A673 (cell line): ENCODE measurements at regions not wholly inside any gene's neighbourhood (a gene's known extent, or its start where the extent isn't known, plus 50 kb on each side); places are given as distances from the start of the nearest gene placed in this dataset.

ENCODE experiments used
- BruUV-seq: library from RNA; stranded (reverse); fragments of 400-500 nt; replicated peaks from 2 replicates; lab custom pipeline; 2021; lab: Mats Ljungman, UMichigan
- CTCF ChIA-PET: fragments of 300-600 bp; sonication (Branson Sonifier 250); formaldehyde crosslinking; loops from one replicate; lab custom pipeline; 2022; ENCODE audit warnings: antibody characterized with exemption; lab: Charles Lee
- POLR2A ChIA-PET: fragments of 300-600 bp; sonication (Branson Sonifier 250); formaldehyde crosslinking; loops from one replicate; lab custom pipeline; 2022; ENCODE audit warnings: antibody characterized with exemption; ENCODE audit not compliant: low non-redundant PET; lab: Charles Lee
- DNase-seq: peaks from one replicate; pipeline ENCODE4 v3.0.0-alpha.2; 2015; ENCODE audit warnings: low spot score
- H3K27ac ChIP-seq: fragments of 200-600 bp; sonication (generic); 2 replicates; pipeline ENCODE4 v1.5.1; 2016; ENCODE audit warnings: mixed run types, low read depth, mild to moderate bottlenecking, mixed read lengths, antibody characterized with exemption, low read length; ENCODE audit not compliant: poor library complexity, severe bottlenecking
- H3K27me3 ChIP-seq: fragments of 200-600 bp; sonication (generic); replicated peaks from 2 replicates; pipeline ENCODE4 v1.6.1; 2017; ENCODE audit warnings: mixed run types, low read depth, mild to moderate bottlenecking, mixed read lengths, antibody characterized with exemption, low read length; ENCODE audit not compliant: insufficient read depth, poor library complexity
- H3K36me3 ChIP-seq: fragments of 200-600 bp; sonication (generic); 2 replicates; pipeline ENCODE4 v1.6.1; 2016; ENCODE audit warnings: mixed run types, mild to moderate bottlenecking, mixed read lengths, antibody characterized with exemption, low read length; ENCODE audit not compliant: insufficient read depth, poor library complexity, severe bottlenecking
- H3K4me1 ChIP-seq: fragments of 200-600 bp; sonication (generic); 2 replicates; pipeline ENCODE4 v1.6.1; 2017; ENCODE audit warnings: mixed run types, mild to moderate bottlenecking, mixed read lengths, antibody characterized with exemption, low read length; ENCODE audit not compliant: insufficient read depth, poor library complexity, severe bottlenecking
- H3K4me3 ChIP-seq: fragments of 200-600 bp; sonication (generic); 2 replicates; pipeline ENCODE4 v1.5.1; 2016; ENCODE audit warnings: low read depth, mixed run types, mild to moderate bottlenecking, mixed read lengths, low read length; ENCODE audit not compliant: poor library complexity, severe bottlenecking
- H3K9me3 ChIP-seq: fragments of 200-600 bp; sonication (generic); 2 replicates; pipeline ENCODE4 v1.6.1; 2016; ENCODE audit warnings: mixed run types, low read depth, mild to moderate bottlenecking, mixed read lengths, antibody characterized with exemption, low read length; ENCODE audit not compliant: poor library complexity, severe bottlenecking
- CTCF ChIP-seq: fragments of 300-800, 200-600 bp; sonication (generic); conservative IDR thresholded peaks from 2 replicates; pipeline ENCODE4 v1.5.1; 2017; ENCODE audit warnings: low read depth, mild to moderate bottlenecking, antibody characterized with exemption, low read length, moderate library complexity, mixed read lengths
- EZH2 ChIP-seq: fragments of 200-600 bp; sonication (generic); IDR thresholded peaks from 2 replicates; pipeline ENCODE4 v1.6.1; 2017; ENCODE audit warnings: borderline replicate concordance, low read depth, mild to moderate bottlenecking, mixed read lengths, antibody characterized with exemption, low read length; ENCODE audit not compliant: poor library complexity, severe bottlenecking
- intact Hi-C: fragments of 100-400 bp; cut with micrococcal nuclease; formaldehyde crosslinking; loops from one replicate; pipeline ENCODE4 v1.10.0; 2022; ENCODE audit not compliant: unreplicated experiment

GRCh38 chr4:171025343-171025742 lies 787.9 kb upstream of the GALNTL6 start:
- intact Hi-C loops: no loop called here
- Histone ChIP-seq H3K4me1 (no peaks in the 10 kb centered on the region), H3K9me3 (no peaks in the 10 kb centered on the region), H3K27me3 (no peaks in the 10 kb centered on the region), H3K27ac (no peak overlapping the region), H3K36me3 (no peaks in the 10 kb centered on the region), H3K4me3 (no peak overlapping the region)
- BruUV-seq: no TSS peak
- ChIA-PET CTCF (no interaction called here), POLR2A (no interaction called here)
- DNase-seq: no peak
- TF ChIP-seq CTCF (no peak), EZH2 (no peak)

DNA sequence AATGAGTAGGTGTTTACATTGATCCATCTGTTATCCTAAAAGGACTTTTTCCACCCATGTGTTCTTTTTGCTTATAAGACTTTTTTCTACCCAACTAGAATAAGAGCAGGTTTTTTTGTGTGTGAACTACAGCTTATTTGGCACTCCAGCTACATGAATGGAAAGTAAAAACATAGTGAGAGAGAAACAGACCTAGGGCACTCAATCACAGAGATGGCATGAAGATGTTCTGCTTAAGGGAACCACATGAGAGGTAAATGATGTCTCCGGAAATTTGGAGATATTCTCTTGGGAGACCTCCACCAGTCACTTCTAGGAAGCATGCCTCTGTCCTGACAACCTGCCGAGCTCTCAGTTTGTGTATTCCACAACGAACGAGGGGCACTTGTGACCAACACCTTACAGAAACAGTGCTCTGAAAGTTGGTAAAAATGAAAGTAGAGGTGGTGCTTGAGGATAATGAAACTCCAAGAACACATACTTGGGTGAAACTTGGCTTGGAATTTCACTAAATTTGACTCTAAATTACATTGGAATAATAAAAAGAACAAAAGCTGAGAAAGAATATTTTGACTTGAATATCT lies 788.4 kb upstream of the GALNTL6 start:
- Histone ChIP-seq H3K27me3 (no peaks in the 10 kb centered on the region), H3K4me3 (no peak overlapping the region), H3K36me3 (no peaks in the 10 kb centered on the region), H3K27ac (no peak overlapping the region), H3K9me3 (no peaks in the 10 kb centered on the region), H3K4me1 (no peaks in the 10 kb centered on the region)
- POLR2A ChIA-PET: no interaction called here
- CTCF ChIA-PET: no interaction called here
- BruUV-seq: no TSS peak
- intact Hi-C loops: no loop called here
- TF ChIP-seq EZH2: no peak
- TF ChIP-seq CTCF: no peak
- no peak for DNase-seq

- CTCF ChIA-PET: no interaction called here
- Histone ChIP-seq H3K4me3 (no peak overlapping the region), H3K9me3 (no peaks in the 10 kb centered on the region), H3K27me3 (no peaks in the 10 kb centered on the region), H3K27ac (no peak overlapping the region), H3K4me1 (no peaks in the 10 kb centered on the region), H3K36me3 (no peaks in the 10 kb centered on the region)
- POLR2A ChIA-PET: no interaction called here
- no peak for DNase-seq
- intact Hi-C loops: no loop called here
- BruUV-seq: no TSS peak
- TF ChIP-seq EZH2 (no peak), CTCF (no peak)
Measured at GRCh38 chr4:171022824-171023230, 790.4 kb upstream of the GALNTL6 start.
